ENCODE measurements at regions not wholly inside any gene's neighbourhood (a gene's known extent, or its start where the extent isn't known, plus 50 kb on each side); places are given as distances from the start of the nearest gene placed in this dataset.

DNA sequence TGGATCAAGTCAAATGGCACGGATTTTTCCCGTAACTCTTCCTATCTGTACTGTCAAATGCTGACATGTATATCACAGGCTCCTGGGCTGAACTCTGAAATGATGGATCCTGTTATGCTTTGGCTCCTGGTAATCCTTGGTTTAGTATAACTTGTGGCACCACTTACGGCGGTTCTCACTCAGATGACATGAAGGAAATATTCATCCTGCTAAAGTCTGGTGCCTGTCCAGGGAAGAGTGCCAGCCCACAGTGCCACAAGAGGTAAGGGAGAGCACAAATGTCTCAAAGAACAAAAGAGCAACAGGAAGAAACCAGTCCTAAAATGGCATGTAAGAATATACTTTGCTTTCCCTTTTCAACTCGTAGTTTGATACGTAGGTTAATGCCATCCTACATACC is 93.1 kb upstream of the TAB2 start:
- H3K4me1 Mint-ChIP-seq: peaks cover 19% of the 10 kb centered on the region
- no peak overlapping the region for H3K4me2 ChIP-seq

More for the DNA sequence above, 93.1 kb upstream of the TAB2 start:
- Histone ChIP-seq H2AFZ (no peak overlapping the region), H3F3A (replicated peaks; ENCODE audit: low read depth) (no peaks in the 10 kb centered on the region), H3K4me1 (ENCODE audit: insufficient read depth) (peaks cover 19% of the 10 kb centered on the region), H3K36me3 (ENCODE audit: insufficient read depth) (no peaks in the 10 kb centered on the region), H3K27me3 (ENCODE audit: insufficient read depth) (no peaks in the 10 kb centered on the region), H3K4me3 (no peak overlapping the region), H3K9me2 (ENCODE audit: insufficient read depth) (no peaks in the 10 kb centered on the region; the same call in 1 of the 2 replicates), H3K27ac (ENCODE audit: low read depth) (no peak overlapping the region), H3K79me2 (replicated peaks; ENCODE audit: insufficient read depth) (no peaks in the 10 kb centered on the region), H4K20me1 (replicated peaks; ENCODE audit: insufficient read depth) (no peaks in the 10 kb centered on the region)
- DNase-seq (ENCODE audit: low spot score) (no peak), ATAC-seq (no peak)
- Mint-ChIP-seq H3K27me3 (ENCODE audit: insufficient read depth, low read depth, poor library complexity) (peaks cover 3% of the 10 kb centered on the region), H3K27ac (no peak overlapping the region), H3K9me3 (no peaks in the 10 kb centered on the region), H3K36me3 (ENCODE audit: low read depth) (no peaks in the 10 kb centered on the region), H3K4me3 (no peak overlapping the region)
- TF ChIP-seq POLR2AphosphoS5 (IDR thresholded peaks at IDR 0.05; ENCODE audit: low read depth) (no peak), JUNB (IDR thresholded peaks at IDR 0.05; ENCODE audit: unreplicated experiment) (no peak), EZH2phosphoT487 (IDR thresholded peaks at IDR 0.05; ENCODE audit: unreplicated experiment) (no peak), ZNF331 (CRISPR knock-in tag; IDR thresholded peaks at IDR 0.05; ENCODE audit: low read depth) (no peak), NANOG (IDR thresholded peaks at IDR 0.05; ENCODE audit: borderline replicate concordance) (no peak), STAT1 (IDR thresholded peaks at IDR 0.05; ENCODE audit: unreplicated experiment) (no peak), ZNF114 (CRISPR knock-in tag; IDR thresholded peaks at IDR 0.05) (no peak), CREB1 (CRISPR knock-in tag; IDR thresholded peaks at IDR 0.05; ENCODE audit: low read depth) (no peak), EZH2 (IDR thresholded peaks at IDR 0.05; ENCODE audit: low read depth, unreplicated experiment) (no peak)
- TF ChIP-seq, protein P1, sequence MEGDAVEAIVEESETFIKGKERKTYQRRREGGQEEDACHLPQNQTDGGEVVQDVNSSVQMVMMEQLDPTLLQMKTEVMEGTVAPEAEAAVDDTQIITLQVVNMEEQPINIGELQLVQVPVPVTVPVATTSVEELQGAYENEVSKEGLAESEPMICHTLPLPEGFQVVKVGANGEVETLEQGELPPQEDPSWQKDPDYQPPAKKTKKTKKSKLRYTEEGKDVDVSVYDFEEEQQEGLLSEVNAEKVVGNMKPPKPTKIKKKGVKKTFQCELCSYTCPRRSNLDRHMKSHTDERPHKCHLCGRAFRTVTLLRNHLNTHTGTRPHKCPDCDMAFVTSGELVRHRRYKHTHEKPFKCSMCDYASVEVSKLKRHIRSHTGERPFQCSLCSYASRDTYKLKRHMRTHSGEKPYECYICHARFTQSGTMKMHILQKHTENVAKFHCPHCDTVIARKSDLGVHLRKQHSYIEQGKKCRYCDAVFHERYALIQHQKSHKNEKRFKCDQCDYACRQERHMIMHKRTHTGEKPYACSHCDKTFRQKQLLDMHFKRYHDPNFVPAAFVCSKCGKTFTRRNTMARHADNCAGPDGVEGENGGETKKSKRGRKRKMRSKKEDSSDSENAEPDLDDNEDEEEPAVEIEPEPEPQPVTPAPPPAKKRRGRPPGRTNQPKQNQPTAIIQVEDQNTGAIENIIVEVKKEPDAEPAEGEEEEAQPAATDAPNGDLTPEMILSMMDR (conservative IDR thresholded peaks at IDR 0.05; ENCODE audit: low read depth in 2 of 2): no peak
- TF ChIP-seq, protein P2, sequence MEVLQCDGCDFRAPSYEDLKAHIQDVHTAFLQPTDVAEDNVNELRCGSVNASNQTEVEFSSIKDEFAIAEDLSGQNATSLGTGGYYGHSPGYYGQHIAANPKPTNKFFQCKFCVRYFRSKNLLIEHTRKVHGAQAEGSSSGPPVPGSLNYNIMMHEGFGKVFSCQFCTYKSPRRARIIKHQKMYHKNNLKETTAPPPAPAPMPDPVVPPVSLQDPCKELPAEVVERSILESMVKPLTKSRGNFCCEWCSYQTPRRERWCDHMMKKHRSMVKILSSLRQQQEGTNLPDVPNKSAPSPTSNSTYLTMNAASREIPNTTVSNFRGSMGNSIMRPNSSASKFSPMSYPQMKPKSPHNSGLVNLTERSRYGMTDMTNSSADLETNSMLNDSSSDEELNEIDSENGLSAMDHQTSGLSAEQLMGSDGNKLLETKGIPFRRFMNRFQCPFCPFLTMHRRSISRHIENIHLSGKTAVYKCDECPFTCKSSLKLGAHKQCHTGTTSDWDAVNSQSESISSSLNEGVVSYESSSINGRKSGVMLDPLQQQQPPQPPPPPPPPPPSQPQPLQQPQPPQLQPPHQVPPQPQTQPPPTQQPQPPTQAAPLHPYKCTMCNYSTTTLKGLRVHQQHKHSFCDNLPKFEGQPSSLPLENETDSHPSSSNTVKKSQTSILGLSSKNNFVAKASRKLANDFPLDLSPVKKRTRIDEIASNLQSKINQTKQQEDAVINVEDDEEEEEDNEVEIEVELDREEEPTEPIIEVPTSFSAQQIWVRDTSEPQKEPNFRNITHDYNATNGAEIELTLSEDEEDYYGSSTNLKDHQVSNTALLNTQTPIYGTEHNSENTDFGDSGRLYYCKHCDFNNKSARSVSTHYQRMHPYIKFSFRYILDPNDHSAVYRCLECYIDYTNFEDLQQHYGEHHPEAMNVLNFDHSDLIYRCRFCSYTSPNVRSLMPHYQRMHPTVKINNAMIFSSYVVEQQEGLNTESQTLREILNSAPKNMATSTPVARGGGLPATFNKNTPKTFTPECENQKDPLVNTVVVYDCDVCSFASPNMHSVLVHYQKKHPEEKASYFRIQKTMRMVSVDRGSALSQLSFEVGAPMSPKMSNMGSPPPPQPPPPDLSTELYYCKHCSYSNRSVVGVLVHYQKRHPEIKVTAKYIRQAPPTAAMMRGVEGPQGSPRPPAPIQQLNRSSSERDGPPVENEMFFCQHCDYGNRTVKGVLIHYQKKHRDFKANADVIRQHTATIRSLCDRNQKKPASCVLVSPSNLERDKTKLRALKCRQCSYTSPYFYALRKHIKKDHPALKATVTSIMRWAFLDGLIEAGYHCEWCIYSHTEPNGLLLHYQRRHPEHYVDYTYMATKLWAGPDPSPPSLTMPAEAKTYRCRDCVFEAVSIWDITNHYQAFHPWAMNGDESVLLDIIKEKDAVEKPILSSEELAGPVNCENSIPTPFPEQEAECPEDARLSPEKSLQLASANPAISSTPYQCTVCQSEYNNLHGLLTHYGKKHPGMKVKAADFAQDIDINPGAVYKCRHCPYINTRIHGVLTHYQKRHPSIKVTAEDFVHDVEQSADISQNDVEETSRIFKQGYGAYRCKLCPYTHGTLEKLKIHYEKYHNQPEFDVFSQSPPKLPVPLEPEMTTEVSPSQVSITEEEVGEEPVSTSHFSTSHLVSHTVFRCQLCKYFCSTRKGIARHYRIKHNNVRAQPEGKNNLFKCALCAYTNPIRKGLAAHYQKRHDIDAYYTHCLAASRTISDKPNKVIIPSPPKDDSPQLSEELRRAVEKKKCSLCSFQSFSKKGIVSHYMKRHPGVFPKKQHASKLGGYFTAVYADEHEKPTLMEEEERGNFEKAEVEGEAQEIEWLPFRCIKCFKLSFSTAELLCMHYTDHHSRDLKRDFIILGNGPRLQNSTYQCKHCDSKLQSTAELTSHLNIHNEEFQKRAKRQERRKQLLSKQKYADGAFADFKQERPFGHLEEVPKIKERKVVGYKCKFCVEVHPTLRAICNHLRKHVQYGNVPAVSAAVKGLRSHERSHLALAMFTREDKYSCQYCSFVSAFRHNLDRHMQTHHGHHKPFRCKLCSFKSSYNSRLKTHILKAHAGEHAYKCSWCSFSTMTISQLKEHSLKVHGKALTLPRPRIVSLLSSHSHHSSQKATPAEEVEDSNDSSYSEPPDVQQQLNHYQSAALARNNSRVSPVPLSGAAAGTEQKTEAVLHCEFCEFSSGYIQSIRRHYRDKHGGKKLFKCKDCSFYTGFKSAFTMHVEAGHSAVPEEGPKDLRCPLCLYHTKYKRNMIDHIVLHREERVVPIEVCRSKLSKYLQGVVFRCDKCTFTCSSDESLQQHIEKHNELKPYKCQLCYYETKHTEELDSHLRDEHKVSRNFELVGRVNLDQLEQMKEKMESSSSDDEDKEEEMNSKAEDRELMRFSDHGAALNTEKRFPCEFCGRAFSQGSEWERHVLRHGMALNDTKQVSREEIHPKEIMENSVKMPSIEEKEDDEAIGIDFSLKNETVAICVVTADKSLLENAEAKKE (CRISPR knock-in tag; IDR thresholded peaks at IDR 0.05): no peak
- TF ChIP-seq, protein P3, sequence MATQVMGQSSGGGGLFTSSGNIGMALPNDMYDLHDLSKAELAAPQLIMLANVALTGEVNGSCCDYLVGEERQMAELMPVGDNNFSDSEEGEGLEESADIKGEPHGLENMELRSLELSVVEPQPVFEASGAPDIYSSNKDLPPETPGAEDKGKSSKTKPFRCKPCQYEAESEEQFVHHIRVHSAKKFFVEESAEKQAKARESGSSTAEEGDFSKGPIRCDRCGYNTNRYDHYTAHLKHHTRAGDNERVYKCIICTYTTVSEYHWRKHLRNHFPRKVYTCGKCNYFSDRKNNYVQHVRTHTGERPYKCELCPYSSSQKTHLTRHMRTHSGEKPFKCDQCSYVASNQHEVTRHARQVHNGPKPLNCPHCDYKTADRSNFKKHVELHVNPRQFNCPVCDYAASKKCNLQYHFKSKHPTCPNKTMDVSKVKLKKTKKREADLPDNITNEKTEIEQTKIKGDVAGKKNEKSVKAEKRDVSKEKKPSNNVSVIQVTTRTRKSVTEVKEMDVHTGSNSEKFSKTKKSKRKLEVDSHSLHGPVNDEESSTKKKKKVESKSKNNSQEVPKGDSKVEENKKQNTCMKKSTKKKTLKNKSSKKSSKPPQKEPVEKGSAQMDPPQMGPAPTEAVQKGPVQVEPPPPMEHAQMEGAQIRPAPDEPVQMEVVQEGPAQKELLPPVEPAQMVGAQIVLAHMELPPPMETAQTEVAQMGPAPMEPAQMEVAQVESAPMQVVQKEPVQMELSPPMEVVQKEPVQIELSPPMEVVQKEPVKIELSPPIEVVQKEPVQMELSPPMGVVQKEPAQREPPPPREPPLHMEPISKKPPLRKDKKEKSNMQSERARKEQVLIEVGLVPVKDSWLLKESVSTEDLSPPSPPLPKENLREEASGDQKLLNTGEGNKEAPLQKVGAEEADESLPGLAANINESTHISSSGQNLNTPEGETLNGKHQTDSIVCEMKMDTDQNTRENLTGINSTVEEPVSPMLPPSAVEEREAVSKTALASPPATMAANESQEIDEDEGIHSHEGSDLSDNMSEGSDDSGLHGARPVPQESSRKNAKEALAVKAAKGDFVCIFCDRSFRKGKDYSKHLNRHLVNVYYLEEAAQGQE (IDR thresholded peaks at IDR 0.05; ENCODE audit: unreplicated experiment): no peak
- TF ChIP-seq, protein P4, sequence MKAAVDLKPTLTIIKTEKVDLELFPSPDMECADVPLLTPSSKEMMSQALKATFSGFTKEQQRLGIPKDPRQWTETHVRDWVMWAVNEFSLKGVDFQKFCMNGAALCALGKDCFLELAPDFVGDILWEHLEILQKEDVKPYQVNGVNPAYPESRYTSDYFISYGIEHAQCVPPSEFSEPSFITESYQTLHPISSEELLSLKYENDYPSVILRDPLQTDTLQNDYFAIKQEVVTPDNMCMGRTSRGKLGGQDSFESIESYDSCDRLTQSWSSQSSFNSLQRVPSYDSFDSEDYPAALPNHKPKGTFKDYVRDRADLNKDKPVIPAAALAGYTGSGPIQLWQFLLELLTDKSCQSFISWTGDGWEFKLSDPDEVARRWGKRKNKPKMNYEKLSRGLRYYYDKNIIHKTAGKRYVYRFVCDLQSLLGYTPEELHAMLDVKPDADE (IDR thresholded peaks at IDR 0.05): no peak
